Stimulated activated naive CD8-positive, alpha-beta T cell treated with anti-CD3 and anti-CD28 coated beads, Interleukin-15, Interleukin-2, amounts not matched to agents 100 U/mL and 50 U/mL, for 24 hours (primary cell): ENCODE measurements at regions not wholly inside any gene's neighbourhood (a gene's known extent, or its start where the extent isn't known, plus 50 kb on each side); places are given as distances from the start of the nearest gene placed in this dataset.
"Not testable (repeated sequence)": the region's sequence is repeated elsewhere in the genome, so short reads cannot be mapped to it uniquely, and the experiment has no call there.

Experiments used
- ATAC-seq: fragments of 150-1000 bp; cut with Tn5 transposase; one replicate; pipeline ENCODE4 v1.10.0; 2021
- DNase-seq: peaks from one replicate; pipeline ENCODE4 v3.0.0; 2021

- ATAC-seq = no peak
- DNase-seq = no peak
Observed at GRCh38 chrX:138859421-138859820, 147.9 kb upstream of the FGF13 start.

GRCh38 chrX:138858951-138859350 lies 147.4 kb upstream of the FGF13 start:
- DNase-seq (no peak), ATAC-seq (no peak)

GRCh38 chrX:138858438-138858837 lies 146.9 kb upstream of the FGF13 start:
- DNase-seq = no peak

GRCh38 chrX:138856881-138857604 lies 145.5 kb upstream of the FGF13 start:
- no peak for DNase-seq
- no peak for ATAC-seq

More at GRCh38 chrX:138858438-138858837, 146.9 kb upstream of the FGF13 start:
- ATAC-seq = no peak

GRCh38 chrX:138853936-138854335 lies 142.4 kb upstream of the FGF13 start:
- ATAC-seq = no peak
- DNase-seq = no peak

- no peak for DNase-seq
- ATAC-seq = no peak
Observed at GRCh38 chrX:138849521-138849920, 138.0 kb upstream of the FGF13 start.

GRCh38 chrX:138847930-138848329 lies 136.4 kb upstream of the FGF13 start:
- DNase-seq (no peak), ATAC-seq (no peak)

GRCh38 chrX:138845786-138846185 lies 134.3 kb upstream of the FGF13 start:
- DNase-seq (no peak), ATAC-seq (no peak)

- DNase-seq, ATAC-seq: not testable (repeated sequence)
Observed at GRCh38 chrX:138807400-138807799, 95.9 kb upstream of the FGF13 start.

- DNase-seq (no peak), ATAC-seq (no peak)
Observed at GRCh38 chrX:138794246-138794645, 82.7 kb upstream of the FGF13 start.

GRCh38 chrX:138791551-138791950 lies 80.0 kb upstream of the FGF13 start:
- DNase-seq = no peak
- no peak for ATAC-seq

- ATAC-seq (no peak), DNase-seq (no peak)
Observed at GRCh38 chrX:138788771-138789170, 77.3 kb upstream of the FGF13 start.

GRCh38 chrX:138778576-138778909 lies 67.0 kb upstream of the FGF13 start:
- ATAC-seq, DNase-seq: not testable (repeated sequence)

GRCh38 chrX:138777908-138778575 lies 66.5 kb upstream of the FGF13 start:
- not testable (repeated sequence) for ATAC-seq, DNase-seq

- DNase-seq = no peak
- ATAC-seq = no peak
Observed at GRCh38 chrX:138777230-138777629, 65.7 kb upstream of the FGF13 start.

- no peak for ATAC-seq
- DNase-seq = no peak
Observed at GRCh38 chrX:138775517-138775916, 64.0 kb upstream of the FGF13 start.

GRCh38 chrX:138771047-138771446 lies 59.5 kb upstream of the FGF13 start:
- no peak for DNase-seq

GRCh38 chrX:138769918-138770317 lies 58.4 kb upstream of the FGF13 start:
- no peak for DNase-seq
- no peak for ATAC-seq

More at GRCh38 chrX:138771047-138771446, 59.5 kb upstream of the FGF13 start:
- ATAC-seq = no peak

GRCh38 chrX:138765051-138765450 lies 53.5 kb upstream of the FGF13 start:
- DNase-seq (no peak), ATAC-seq (no peak)

- no peak for ATAC-seq
- DNase-seq = no peak
Observed at GRCh38 chrX:138763761-138764160, 52.2 kb upstream of the FGF13 start.

GRCh38 chrX:138761380-138761779 lies 49.9 kb upstream of the FGF13 start:
- ATAC-seq (no peak), DNase-seq (no peak)
